ENCODE measurements at regions not wholly inside any gene's neighbourhood (a gene's known extent, or its start where the extent isn't known, plus 50 kb on each side); places are given as distances from the start of the nearest gene placed in this dataset.

GRCh38 chr2:7490672-7491071 lies 573.5 kb downstream of the RNF144A start:
- H3K27ac ChIP-seq (ENCODE audit: insufficient read length, low read depth, low read length), result no peak overlapping the region
- Mint-ChIP-seq H3K36me3 (ENCODE audit: insufficient read depth in 1 of 3, low read depth in 3 of 3) (peaks cover 2 to 10% (median 2%) of the 10 kb centered on the region in 3 experiments; a peak in 4 of 7 replicates), H3K27me3 (ENCODE audit: low read depth) (no peaks in the 10 kb centered on the region), H3K27ac (no peak overlapping the region), H3K4me1 (no peaks in the 10 kb centered on the region), H3K4me3 (no peak overlapping the region), H3K9me3 (peaks cover 3 to 8% of the 10 kb centered on the region in 2 experiments)
- H3K23me2 ChIP-seq (ENCODE audit: insufficient read length, low read depth, low read length, poor library complexity, severe bottlenecking), result no peaks in the 10 kb centered on the region
- no peaks in the 10 kb centered on the region for H3K79me2 ChIP-seq (ENCODE audit: insufficient read depth, low read length)
- H3K23ac ChIP-seq (ENCODE audit: insufficient read length, low read depth, low read length), result no peak overlapping the region
- no peak overlapping the region for H3K4me2 ChIP-seq (ENCODE audit: insufficient read depth, insufficient read length, low read length)
- no peak overlapping the region for H2BK5ac ChIP-seq (ENCODE audit: insufficient read length, low read length)
- H4K20me1 ChIP-seq (ENCODE audit: control insufficient read depth, insufficient read depth, insufficient read length), result no peaks in the 10 kb centered on the region
- no peak overlapping the region for H3K14ac ChIP-seq (ENCODE audit: insufficient read depth, low read length)
- H4K8ac ChIP-seq (replicated peaks; ENCODE audit: insufficient read length, low read depth, low read length), result no peak overlapping the region
- no peak for TF ChIP-seq CTCF (conservative IDR thresholded peaks at IDR 0.05)
- WGBS (ENCODE audit: extremely low coverage, insufficient read length, low lambda C conversion rate), result no CpG with 5 or more reads among the region's 5 CpGs
- H2BK12ac ChIP-seq (ENCODE audit: insufficient read length, low read depth, low read length), result no peak overlapping the region
- no peaks in the 10 kb centered on the region for H3K4me1 ChIP-seq (ENCODE audit: insufficient read depth, low read length)
- no peak overlapping the region for H2AFZ ChIP-seq (ENCODE audit: low read length)
- H3T11ph ChIP-seq (ENCODE audit: low read length), result no peak overlapping the region
- H3K79me1 ChIP-seq (ENCODE audit: insufficient read depth, low read depth, low read length, poor library complexity, severe bottlenecking), result no peaks in the 10 kb centered on the region
- no peak overlapping the region for H3K4ac ChIP-seq (ENCODE audit: low read depth, low read length)
- no peak overlapping the region for H2AK5ac ChIP-seq (ENCODE audit: insufficient read length, low read length)
- H2BK15ac ChIP-seq (ENCODE audit: low read depth, low read length), result no peak overlapping the region
- H3K56ac ChIP-seq (ENCODE audit: insufficient read length, low read depth, low read length), result no peak overlapping the region
- no peaks in the 10 kb centered on the region for H3K9me3 ChIP-seq (ENCODE audit: control insufficient read depth, low read depth, low read length)
- H2BK20ac ChIP-seq (ENCODE audit: low read depth, low read length, poor library complexity, severe bottlenecking), result no peak overlapping the region
- no peak overlapping the region for H4K91ac ChIP-seq (ENCODE audit: insufficient read length, low read depth, low read length)
- H3K18ac ChIP-seq (ENCODE audit: insufficient read length, low read depth, low read length), result no peak overlapping the region
- no peak overlapping the region for H2BK120ac ChIP-seq (ENCODE audit: low read depth, low read length, poor library complexity, severe bottlenecking)
- no peaks in the 10 kb centered on the region for H3K27me3 ChIP-seq (ENCODE audit: insufficient read depth, low read length)
- H4K5ac ChIP-seq (ENCODE audit: insufficient read length, low read depth, low read length), result no peak overlapping the region
- no peak overlapping the region for H3K9ac ChIP-seq (ENCODE audit: extremely low read depth, insufficient read length, low read length)
- no peak for DNase-seq

All from H9 (cell line).